ENCODE measurements at regions not wholly inside any gene's neighbourhood (a gene's known extent, or its start where the extent isn't known, plus 50 kb on each side); places are given as distances from the start of the nearest gene placed in this dataset.

DNA sequence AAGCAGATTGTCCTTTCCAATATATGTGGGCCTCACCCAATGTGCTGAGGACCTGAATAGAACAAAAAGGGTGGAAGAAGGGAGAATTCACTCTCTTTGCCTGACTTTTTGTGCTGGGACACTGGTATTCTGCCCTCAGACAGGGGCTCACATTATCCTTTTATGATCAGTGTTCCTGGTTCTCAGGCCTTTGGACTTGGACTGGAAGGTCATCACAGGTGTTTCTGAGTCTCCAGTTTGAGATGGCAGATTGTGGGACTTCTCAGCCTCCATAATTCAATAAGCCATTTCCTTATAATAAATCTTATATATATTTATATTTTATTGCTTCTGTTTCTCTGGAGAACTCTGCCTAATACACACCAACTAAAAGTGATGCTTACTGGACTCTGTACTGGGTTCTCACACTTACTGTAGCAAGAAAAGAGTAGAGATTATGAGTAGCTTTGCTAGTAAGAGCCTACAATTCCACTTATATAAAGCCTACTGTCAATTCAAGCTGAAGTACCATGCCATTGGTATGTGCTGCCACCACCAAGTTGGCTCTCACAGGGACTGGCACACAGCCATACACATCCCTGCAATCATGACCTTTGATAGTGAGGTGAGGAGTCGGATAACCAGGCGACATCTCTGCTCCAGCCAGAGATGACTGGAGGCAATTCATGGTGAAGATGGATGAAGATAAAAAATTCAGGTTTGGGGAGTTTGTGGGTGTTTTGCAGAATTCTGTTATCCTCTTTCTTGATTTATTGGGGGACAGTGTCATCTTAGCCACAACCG, 130.7 kb upstream of the NR3C1 start:
- Histone ChIP-seq H3K4me3 (no peak overlapping the region), H3K27me3 (no peaks in the 10 kb centered on the region), H3K9me3 (no peaks in the 10 kb centered on the region), H3K4me1 (no peaks in the 10 kb centered on the region), H3K27ac (no peak overlapping the region), H3K36me3 (no peaks in the 10 kb centered on the region)
- DNase-seq (ENCODE audit: extremely low spot score in 2 of 2) = no peak
- intact Hi-C loops (cut with DNase I) = no loop called here
- TF ChIP-seq POLR2AphosphoS5 (IDR thresholded peaks at IDR 0.05; ENCODE audit: insufficient read depth in 1 of 2, low read depth in 1 of 2) (no peak), POLR2A (IDR thresholded peaks at IDR 0.05) (no peak)

DNA sequence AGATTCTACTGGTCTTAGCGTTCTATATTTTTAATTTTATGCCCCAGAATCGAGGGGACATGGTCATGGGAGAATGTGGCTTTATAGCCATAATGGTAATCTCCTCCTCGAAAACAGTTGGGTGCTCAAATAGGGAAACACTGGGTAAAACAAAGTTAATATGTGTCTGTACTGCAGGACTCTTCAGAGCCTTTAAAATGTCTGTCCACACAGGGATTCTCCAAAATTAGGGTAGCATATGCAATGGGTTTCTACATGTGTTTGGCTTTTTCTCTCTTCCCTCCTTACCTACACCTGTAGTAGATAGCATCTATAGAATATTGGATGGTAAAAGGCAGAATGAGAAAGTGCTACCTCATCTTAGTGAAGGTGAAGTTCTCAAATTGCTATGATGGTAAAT, 130.0 kb upstream of the NR3C1 start:
- Histone ChIP-seq H3K9me3 (no peaks in the 10 kb centered on the region), H3K36me3 (no peaks in the 10 kb centered on the region), H3K4me1 (no peaks in the 10 kb centered on the region), H3K4me3 (no peak overlapping the region), H3K27ac (no peak overlapping the region), H3K27me3 (no peaks in the 10 kb centered on the region)
- no peak for DNase-seq (ENCODE audit: extremely low spot score in 2 of 2)
- TF ChIP-seq, protein P1, sequence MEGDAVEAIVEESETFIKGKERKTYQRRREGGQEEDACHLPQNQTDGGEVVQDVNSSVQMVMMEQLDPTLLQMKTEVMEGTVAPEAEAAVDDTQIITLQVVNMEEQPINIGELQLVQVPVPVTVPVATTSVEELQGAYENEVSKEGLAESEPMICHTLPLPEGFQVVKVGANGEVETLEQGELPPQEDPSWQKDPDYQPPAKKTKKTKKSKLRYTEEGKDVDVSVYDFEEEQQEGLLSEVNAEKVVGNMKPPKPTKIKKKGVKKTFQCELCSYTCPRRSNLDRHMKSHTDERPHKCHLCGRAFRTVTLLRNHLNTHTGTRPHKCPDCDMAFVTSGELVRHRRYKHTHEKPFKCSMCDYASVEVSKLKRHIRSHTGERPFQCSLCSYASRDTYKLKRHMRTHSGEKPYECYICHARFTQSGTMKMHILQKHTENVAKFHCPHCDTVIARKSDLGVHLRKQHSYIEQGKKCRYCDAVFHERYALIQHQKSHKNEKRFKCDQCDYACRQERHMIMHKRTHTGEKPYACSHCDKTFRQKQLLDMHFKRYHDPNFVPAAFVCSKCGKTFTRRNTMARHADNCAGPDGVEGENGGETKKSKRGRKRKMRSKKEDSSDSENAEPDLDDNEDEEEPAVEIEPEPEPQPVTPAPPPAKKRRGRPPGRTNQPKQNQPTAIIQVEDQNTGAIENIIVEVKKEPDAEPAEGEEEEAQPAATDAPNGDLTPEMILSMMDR (IDR thresholded peaks at IDR 0.05) = no peak
- TF ChIP-seq POLR2AphosphoS5 (IDR thresholded peaks at IDR 0.05; ENCODE audit: insufficient read depth in 1 of 2, low read depth in 1 of 2) (no peak), POLR2A (IDR thresholded peaks at IDR 0.05) (no peak)
- intact Hi-C loops (cut with DNase I) = no loop called here

DNA sequence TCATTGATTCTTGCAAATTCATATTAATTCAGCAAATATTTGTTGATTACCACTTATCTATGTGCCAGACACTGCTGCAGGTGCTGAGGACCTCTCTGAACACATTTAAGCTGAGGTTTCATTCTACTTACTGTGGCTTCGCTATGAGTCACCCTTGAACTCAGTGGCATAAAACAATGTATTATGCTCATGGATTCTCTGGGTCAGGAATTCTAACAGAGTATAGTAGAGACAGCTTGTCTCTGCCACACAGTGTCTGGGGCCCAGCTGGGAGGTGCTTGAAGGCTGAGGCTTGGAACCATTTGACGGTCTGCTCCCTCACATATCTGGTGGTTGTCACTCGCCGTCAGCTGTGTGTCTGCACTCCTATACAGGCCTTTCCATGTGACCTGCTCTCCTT, 124.3 kb upstream of the NR3C1 start:
- DNase-seq (ENCODE audit: extremely low spot score in 2 of 2) = no peak
- TF ChIP-seq POLR2A (IDR thresholded peaks at IDR 0.05) (no peak), POLR2AphosphoS5 (IDR thresholded peaks at IDR 0.05; ENCODE audit: insufficient read depth in 1 of 2, low read depth in 1 of 2) (no peak)
- TF ChIP-seq, protein P1 (IDR thresholded peaks at IDR 0.05) = no peak

DNA sequence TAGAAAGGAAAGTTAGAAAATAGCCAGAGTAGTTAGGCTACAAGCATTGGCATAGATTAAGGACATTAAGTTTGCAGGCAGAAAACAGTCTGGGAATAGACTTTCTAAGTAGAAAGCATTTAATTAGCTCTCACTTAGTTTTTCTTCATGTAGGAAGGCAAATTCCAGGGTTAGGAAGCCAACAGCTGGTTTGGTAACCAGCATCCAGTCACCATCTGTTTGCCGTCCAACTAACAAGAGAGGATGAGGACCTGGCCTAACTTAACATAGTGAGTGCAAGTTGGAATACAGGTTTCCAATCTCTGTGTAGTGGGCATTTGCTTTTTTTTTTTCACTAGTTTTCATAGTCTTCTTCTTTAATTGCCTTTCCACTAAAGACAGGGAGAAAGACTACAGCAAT, 121.7 kb upstream of the NR3C1 start:
- TF ChIP-seq, protein P1 (IDR thresholded peaks at IDR 0.05) = no peak
- TF ChIP-seq POLR2A (IDR thresholded peaks at IDR 0.05) (no peak), POLR2AphosphoS5 (IDR thresholded peaks at IDR 0.05; ENCODE audit: insufficient read depth in 1 of 2, low read depth in 1 of 2) (no peak)
- H3K27ac ChIP-seq = no peak overlapping the region
- intact Hi-C loops (cut with DNase I) = no loop called here
- no peak overlapping the region for H3K4me3 ChIP-seq
- DNase-seq (ENCODE audit: extremely low spot score in 2 of 2) = no peak
- no peaks in the 10 kb centered on the region for H3K9me3 ChIP-seq
- H3K36me3 ChIP-seq = no peaks in the 10 kb centered on the region
- no peaks in the 10 kb centered on the region for H3K27me3 ChIP-seq
- no peaks in the 10 kb centered on the region for H3K4me1 ChIP-seq

More for the DNA sequence above, 124.3 kb upstream of the NR3C1 start:
- Histone ChIP-seq H3K36me3 (no peaks in the 10 kb centered on the region), H3K27ac (no peak overlapping the region), H3K9me3 (no peaks in the 10 kb centered on the region), H3K4me3 (no peak overlapping the region), H3K4me1 (no peaks in the 10 kb centered on the region), H3K27me3 (no peaks in the 10 kb centered on the region)
- intact Hi-C loops (cut with DNase I) = no loop called here

DNA sequence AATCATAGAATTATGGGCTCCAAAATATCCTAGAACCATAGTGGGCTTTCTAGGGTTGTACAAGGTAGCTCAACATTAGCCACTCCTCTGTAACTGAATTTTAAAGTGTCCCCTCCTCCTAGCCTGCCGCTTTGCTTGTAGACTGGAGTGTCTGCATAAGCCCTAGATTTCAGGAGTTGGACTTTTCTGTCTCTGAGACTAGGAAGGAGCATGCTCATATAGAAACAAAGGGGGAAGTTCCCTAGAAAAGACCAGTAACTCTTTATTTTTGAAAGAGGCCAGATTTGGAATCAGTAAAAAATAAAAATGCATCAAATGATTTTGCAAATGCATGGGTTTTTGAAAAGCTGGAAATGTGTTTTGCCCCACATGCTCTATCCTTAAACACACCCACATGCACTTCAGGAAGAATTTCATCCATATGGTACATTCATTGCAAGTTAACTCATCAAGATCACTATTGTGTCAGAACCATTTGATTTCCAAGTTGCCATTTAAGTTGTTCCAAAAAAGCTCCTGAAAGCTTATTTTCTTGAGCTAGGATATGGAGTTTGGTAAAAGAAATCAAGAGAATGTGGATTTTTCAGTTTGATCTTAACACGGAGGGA, 121.0 kb upstream of the NR3C1 start:
- Histone ChIP-seq H3K36me3 (no peaks in the 10 kb centered on the region), H3K4me1 (no peaks in the 10 kb centered on the region), H3K27me3 (no peaks in the 10 kb centered on the region), H3K9me3 (no peaks in the 10 kb centered on the region), H3K27ac (no peak overlapping the region), H3K4me3 (no peak overlapping the region)
- TF ChIP-seq, protein P1 (IDR thresholded peaks at IDR 0.05) = no peak
- TF ChIP-seq POLR2AphosphoS5 (IDR thresholded peaks at IDR 0.05; ENCODE audit: insufficient read depth in 1 of 2, low read depth in 1 of 2) = no peak
- TF ChIP-seq POLR2A (IDR thresholded peaks at IDR 0.05) = no peak
- no peak for DNase-seq (ENCODE audit: extremely low spot score in 2 of 2)
- intact Hi-C loops (cut with DNase I) = no loop called here
